ENCODE measurements at regions not wholly inside any gene's neighbourhood (a gene's known extent, or its start where the extent isn't known, plus 50 kb on each side); places are given as distances from the start of the nearest gene placed in this dataset.

- Histone ChIP-seq H3K4me3 (ENCODE audit: low read depth, low read length) (no peak overlapping the region), H3K36me3 (ENCODE audit: control insufficient read depth, insufficient read depth, low read length) (no peaks in the 10 kb centered on the region), H3K27me3 (ENCODE audit: control insufficient read depth, insufficient read depth, low read length) (no peaks in the 10 kb centered on the region)
- ChIA-PET POLR2A (no interaction called here), CTCF (interaction anchor here (0.9 to 1.8 kb wide), 2 partner anchors 147 to 556 kb away, joined by 4 to 6 read pairs; no protein-coding TSS in a partner anchor)
- DNase-seq (ENCODE audit: low read depth): no peak
- TF ChIP-seq, protein P1, sequence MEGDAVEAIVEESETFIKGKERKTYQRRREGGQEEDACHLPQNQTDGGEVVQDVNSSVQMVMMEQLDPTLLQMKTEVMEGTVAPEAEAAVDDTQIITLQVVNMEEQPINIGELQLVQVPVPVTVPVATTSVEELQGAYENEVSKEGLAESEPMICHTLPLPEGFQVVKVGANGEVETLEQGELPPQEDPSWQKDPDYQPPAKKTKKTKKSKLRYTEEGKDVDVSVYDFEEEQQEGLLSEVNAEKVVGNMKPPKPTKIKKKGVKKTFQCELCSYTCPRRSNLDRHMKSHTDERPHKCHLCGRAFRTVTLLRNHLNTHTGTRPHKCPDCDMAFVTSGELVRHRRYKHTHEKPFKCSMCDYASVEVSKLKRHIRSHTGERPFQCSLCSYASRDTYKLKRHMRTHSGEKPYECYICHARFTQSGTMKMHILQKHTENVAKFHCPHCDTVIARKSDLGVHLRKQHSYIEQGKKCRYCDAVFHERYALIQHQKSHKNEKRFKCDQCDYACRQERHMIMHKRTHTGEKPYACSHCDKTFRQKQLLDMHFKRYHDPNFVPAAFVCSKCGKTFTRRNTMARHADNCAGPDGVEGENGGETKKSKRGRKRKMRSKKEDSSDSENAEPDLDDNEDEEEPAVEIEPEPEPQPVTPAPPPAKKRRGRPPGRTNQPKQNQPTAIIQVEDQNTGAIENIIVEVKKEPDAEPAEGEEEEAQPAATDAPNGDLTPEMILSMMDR (IDR thresholded peaks at IDR 0.05; ENCODE audit: insufficient read depth, low read depth, low read length): no peak
These were observed 138.8 kb upstream of the CTAGE1 start for GRCh38 chr18:22556222-22557167.

DNA sequence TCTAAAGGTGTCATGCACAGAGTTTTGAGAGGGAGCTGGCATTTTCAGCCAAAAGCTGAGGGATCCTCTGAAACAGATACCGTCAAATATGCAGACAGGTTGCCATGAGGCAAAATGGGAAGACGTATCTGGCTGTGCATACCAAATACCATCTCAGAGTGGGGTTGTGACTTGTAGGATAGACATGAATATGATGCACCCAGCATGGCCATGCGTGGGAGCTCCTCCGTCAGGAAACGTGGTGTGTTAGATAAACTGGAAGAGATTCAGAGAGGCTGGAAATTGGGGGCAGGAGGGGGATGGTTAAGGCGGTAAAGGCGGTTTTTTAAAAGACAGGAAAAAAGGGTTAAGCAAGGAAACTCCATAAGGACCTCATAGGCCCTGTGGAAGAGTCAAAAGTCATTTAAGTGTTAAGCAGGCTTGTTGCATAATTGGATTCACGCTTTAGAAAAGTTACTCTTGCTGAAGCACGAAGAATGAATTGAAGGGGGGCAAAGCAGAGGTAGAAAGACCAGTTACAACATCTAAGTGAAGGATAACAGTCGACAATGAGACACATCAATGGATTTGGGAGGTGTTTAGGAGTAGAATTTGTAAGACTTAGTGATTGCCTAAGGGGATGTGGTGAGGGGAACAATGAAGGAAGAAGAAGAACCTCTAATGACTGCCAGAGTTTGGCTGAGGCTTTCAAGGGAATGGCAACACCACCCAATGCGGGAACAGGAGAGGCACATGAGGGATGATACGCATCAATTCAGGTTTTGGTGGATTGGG, 139.6 kb upstream of the CTAGE1 start:
- TF ChIP-seq, protein P1 (IDR thresholded peaks at IDR 0.05; ENCODE audit: insufficient read depth, low read depth, low read length): no peak
- no peaks in the 10 kb centered on the region for H3K27me3 ChIP-seq (ENCODE audit: control insufficient read depth, insufficient read depth, low read length)
- ChIA-PET POLR2A (no interaction called here), CTCF (interaction anchor here (0.5 to 1.8 kb wide), 2 partner anchors 146 to 543 kb away, joined by 4 to 6 read pairs; no protein-coding TSS in a partner anchor)
- no peak overlapping the region for H3K4me3 ChIP-seq (ENCODE audit: low read depth, low read length)
- no peak for DNase-seq (ENCODE audit: low read depth)
- no peaks in the 10 kb centered on the region for H3K36me3 ChIP-seq (ENCODE audit: control insufficient read depth, insufficient read depth, low read length)

DNA sequence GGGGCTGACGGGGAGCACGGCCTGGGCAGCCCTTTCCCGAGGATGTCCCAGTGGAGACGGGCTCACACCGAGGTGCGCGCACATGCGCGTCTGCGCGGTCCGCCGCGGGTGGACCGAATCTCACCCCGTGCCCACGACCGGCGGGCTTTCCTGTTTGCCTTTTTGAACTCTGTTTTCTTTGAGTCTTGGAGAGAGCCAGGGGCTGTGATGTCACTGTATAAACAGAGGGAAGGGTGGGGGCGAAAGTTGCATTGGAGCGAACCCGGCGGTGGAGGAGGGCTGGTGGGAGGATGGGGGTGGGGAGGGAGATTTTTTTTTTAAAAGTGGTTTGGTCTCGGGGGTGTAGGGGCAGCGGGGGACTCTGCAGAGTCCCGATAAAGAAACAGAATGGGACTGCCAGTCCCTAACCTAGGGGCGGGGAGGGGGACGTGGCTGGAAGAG, 141.2 kb upstream of the CTAGE1 start:
- ChIA-PET POLR2A (no interaction called here), CTCF (interaction anchor here (0.6 to 0.8 kb wide), 2 partner anchors 195 to 389 kb away, joined by 3 to 4 read pairs; no protein-coding TSS in a partner anchor)
- Histone ChIP-seq H3K4me3 (ENCODE audit: low read depth, low read length) (peak overlapping the region; percentile 48), H3K27me3 (ENCODE audit: control insufficient read depth, insufficient read depth, low read length) (no peaks in the 10 kb centered on the region), H3K36me3 (ENCODE audit: control insufficient read depth, insufficient read depth, low read length) (no peaks in the 10 kb centered on the region)
- TF ChIP-seq, protein P1 (IDR thresholded peaks at IDR 0.05; ENCODE audit: insufficient read depth, low read depth, low read length): no peak
- DNase-seq (ENCODE audit: low read depth): no peak

DNA sequence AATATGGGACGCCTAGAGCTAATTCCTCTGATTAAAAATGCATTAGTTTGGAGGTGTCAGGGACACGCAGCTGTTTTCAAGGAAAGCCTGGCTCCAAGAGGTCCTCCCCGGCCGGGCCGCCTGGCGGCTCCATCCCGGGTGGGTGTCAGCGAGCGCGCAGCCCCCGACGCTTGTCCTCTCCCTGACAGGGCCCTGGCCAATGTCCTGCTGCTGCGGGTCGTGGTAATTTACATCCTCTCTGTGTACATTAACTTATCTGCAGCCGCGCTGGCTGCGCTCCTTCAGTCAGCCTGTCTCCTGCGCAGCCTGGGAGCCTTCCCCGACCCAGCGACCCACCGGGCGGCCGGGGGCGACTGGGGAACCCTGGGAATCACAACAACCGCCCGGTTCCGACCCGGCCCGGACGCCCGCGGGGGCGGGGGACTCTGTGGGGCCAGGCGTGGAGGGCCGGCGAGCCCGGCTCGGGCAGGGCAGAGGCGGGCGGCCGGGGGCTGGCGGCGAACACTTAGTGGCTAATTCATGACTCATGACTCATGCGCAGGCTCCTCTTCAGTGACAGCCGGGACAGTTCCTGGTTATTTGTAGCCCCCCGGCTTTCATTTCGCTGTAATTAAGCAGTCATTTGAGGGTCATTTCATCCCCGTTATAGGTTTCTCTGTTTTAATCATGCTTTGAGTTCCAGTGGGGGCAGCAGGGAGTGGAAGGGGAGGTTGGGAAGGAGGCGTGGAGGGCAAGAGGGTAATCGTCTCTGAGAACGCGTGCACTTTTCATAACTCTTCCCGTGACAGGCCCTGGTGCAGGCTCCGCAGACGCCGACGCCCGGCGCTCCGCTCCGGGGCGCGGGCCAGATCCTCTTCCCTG, 141.9 kb upstream of the CTAGE1 start:
- ChIA-PET CTCF (interaction anchor here (0.6 to 0.8 kb wide), 2 partner anchors 196 to 389 kb away, joined by 3 to 4 read pairs; no protein-coding TSS in a partner anchor), POLR2A (no interaction called here)
- TF ChIP-seq, protein P1 (IDR thresholded peaks at IDR 0.05; ENCODE audit: insufficient read depth, low read depth, low read length): peak; percentile 52
- DNase-seq (ENCODE audit: low read depth): no peak
- no peaks in the 10 kb centered on the region for H3K27me3 ChIP-seq (ENCODE audit: control insufficient read depth, insufficient read depth, low read length)
- peak overlapping the region; percentile 48 for H3K4me3 ChIP-seq (ENCODE audit: low read depth, low read length)
- no peaks in the 10 kb centered on the region for H3K36me3 ChIP-seq (ENCODE audit: control insufficient read depth, insufficient read depth, low read length)
